Left lung (tissue), 4 donors: ENCODE measurements at regions not wholly inside any gene's neighbourhood (a gene's known extent, or its start where the extent isn't known, plus 50 kb on each side); places are given as distances from the start of the nearest gene placed in this dataset.

Source experiments
- ATAC-seq: fragments of 200-7000 bp; cut with Tn5 transposase; one replicate; pipeline ENCODE4 v1.9.1; 2020; ENCODE audit warnings: moderate library complexity
- DNase-seq, 4 donors: peaks; one replicate each; pipeline ENCODE4 v3.0.0-alpha.2; 2013 to 2020
- H3K27ac ChIP-seq, 2 donors: fragments of 200-600 bp; sonication (generic) in 1 of 2; one replicate each; pipeline versions ENCODE4 v1.5.0 to v1.8.0; 2020 to 2021
- H3K27me3 ChIP-seq, 2 donors: fragments of 200-600 bp; sonication (generic) in 1 of 2; one replicate each; pipeline versions ENCODE4 v1.5.0 to v1.8.0; 2020 to 2021
- H3K36me3 ChIP-seq, 2 donors: fragments of 200-600 bp; sonication (generic) in 1 of 2; one replicate each; pipeline versions ENCODE4 v1.5.0 to v1.8.0; 2020 to 2021
- H3K4me1 ChIP-seq, 2 donors: fragments of 200-600 bp; one replicate each; pipeline ENCODE4 v1.8.0; 2021
- H3K4me3 ChIP-seq, 2 donors: fragments of 200-600 bp; sonication (generic) in 1 of 2; one replicate each; pipeline versions ENCODE4 v1.5.0 to v1.8.0; 2020 to 2021; ENCODE audit warnings: mild to moderate bottlenecking in 1 of 2
- H3K9me3 ChIP-seq, 2 donors: fragments of 200-600 bp; sonication (generic) in 1 of 2; one replicate each; pipeline versions ENCODE4 v1.5.0 to v1.8.0; 2020 to 2021
- intact Hi-C, 2 donors: fragments of 100-400 bp; cut with DNase I; formaldehyde crosslinking; loops; one replicate each; pipeline versions ENCODE4 v1.11.2 to v1.14.2; 2022
- TF ChIP-seq, protein P1 (sequence below), 2 donors: fragments of 200-600 bp; sonication (generic) in 1 of 2; IDR thresholded peaks; one replicate each; pipeline versions ENCODE4 v1.5.0 to v1.8.0; 2021; ENCODE audit warnings: antibody characterized with exemption in 2 of 2
- donor health status: DM: no; HTN: yes; CAD: no.
- donor health status: DM: no; HTN: no; CAD: no.

- H3K9me3 ChIP-seq, result no peaks in the 10 kb centered on the region
- H3K27ac ChIP-seq, result no peak overlapping the region
- no peaks in the 10 kb centered on the region for H3K4me1 ChIP-seq
- TF ChIP-seq, protein P1, sequence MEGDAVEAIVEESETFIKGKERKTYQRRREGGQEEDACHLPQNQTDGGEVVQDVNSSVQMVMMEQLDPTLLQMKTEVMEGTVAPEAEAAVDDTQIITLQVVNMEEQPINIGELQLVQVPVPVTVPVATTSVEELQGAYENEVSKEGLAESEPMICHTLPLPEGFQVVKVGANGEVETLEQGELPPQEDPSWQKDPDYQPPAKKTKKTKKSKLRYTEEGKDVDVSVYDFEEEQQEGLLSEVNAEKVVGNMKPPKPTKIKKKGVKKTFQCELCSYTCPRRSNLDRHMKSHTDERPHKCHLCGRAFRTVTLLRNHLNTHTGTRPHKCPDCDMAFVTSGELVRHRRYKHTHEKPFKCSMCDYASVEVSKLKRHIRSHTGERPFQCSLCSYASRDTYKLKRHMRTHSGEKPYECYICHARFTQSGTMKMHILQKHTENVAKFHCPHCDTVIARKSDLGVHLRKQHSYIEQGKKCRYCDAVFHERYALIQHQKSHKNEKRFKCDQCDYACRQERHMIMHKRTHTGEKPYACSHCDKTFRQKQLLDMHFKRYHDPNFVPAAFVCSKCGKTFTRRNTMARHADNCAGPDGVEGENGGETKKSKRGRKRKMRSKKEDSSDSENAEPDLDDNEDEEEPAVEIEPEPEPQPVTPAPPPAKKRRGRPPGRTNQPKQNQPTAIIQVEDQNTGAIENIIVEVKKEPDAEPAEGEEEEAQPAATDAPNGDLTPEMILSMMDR (IDR thresholded peaks at IDR 0.05), result no peak
- no peak for DNase-seq
- no peak overlapping the region for H3K4me3 ChIP-seq
- peaks cover 0 to 5% of the 10 kb centered on the region in 2 donors for H3K27me3 ChIP-seq
- H3K36me3 ChIP-seq, result no peaks in the 10 kb centered on the region
- intact Hi-C loops, result no loop called here
- ATAC-seq, result no peak
Measured at GRCh38 chr7:21326241-21326640, 101.6 kb upstream of the SP4 start.

DNA sequence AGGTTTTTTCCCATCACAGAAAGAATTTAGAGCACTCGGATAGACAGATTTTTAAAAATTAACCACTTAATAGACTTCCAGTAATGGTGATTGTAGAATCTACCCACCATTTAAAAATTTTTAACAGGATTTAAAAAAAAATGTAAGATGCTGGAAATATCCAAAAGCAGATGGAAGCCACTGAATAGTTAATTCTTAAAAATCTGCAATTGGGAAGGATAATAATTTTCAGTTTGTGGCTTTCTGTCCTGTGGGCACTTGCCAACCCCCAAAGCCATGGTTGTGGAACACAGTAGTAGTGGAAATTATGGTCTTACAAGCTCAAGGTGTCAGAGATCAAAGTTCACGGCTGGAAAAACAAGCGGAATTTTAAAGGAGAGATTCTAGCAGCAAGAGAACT is 101.0 kb upstream of the SP4 start:
- ATAC-seq (no peak), DNase-seq (no peak)
- Histone ChIP-seq H3K27me3 (peaks cover 0 to 5% of the 10 kb centered on the region in 2 donors), H3K27ac (no peak overlapping the region), H3K4me3 (no peak overlapping the region), H3K9me3 (no peaks in the 10 kb centered on the region), H3K4me1 (no peaks in the 10 kb centered on the region), H3K36me3 (no peaks in the 10 kb centered on the region)
- intact Hi-C loops, result no loop called here
- TF ChIP-seq, protein P1 (IDR thresholded peaks at IDR 0.05), result no peak

- Histone ChIP-seq H3K9me3 (no peaks in the 10 kb centered on the region), H3K4me1 (no peaks in the 10 kb centered on the region), H3K27ac (no peak overlapping the region), H3K4me3 (no peak overlapping the region), H3K36me3 (no peaks in the 10 kb centered on the region), H3K27me3 (peaks cover 0 to 5% of the 10 kb centered on the region in 2 donors)
- intact Hi-C loops, result no loop called here
- no peak for ATAC-seq
- no peak for DNase-seq
- TF ChIP-seq, protein P1 (IDR thresholded peaks at IDR 0.05), result no peak
Measured at GRCh38 chr7:21327422-21328409, 100.2 kb upstream of the SP4 start.

DNA sequence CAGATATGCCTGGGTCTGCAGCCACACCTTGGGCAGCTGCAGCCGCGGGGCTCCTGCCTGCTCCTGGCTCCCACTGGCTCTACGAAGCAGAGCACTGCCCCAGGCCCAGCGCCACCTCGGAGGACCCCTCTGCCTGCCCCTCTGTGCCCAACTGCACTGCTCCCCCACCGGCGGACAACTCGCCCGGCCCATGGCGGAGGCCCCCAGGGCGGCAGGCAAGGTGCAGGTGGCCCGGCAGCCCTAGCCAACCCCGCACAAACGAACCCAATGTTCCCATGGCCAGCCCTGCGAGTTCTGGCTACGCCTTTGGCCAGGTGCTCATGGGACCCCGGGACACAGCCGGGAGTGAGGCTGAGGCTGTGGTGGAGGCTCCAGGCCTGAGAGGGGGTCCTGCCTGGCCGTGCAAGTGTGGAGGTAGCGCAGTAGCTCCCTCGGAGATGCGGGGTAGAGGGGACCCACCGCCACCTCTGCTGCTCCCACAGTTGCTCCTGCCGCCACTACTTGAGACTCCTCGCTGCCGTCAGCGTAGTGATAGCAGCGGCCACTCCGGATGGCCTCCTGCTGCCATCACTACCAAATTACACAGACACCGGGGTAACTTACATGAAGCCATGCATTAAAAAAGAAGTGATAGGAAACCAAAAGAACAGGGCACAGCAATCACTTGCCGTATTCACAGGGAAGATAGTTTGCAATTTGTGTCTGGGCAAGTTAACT is 97.3 kb upstream of the SP4 start:
- no peak overlapping the region for H3K27ac ChIP-seq
- no peaks in the 10 kb centered on the region for H3K4me1 ChIP-seq
- H3K36me3 ChIP-seq, result no peaks in the 10 kb centered on the region
- ATAC-seq, result no peak
- peak in 1 of 4 donors; percentile 66 for DNase-seq
- H3K27me3 ChIP-seq, result peaks cover 0 to 5% of the 10 kb centered on the region in 2 donors
- TF ChIP-seq, protein P1 (IDR thresholded peaks at IDR 0.05), result no peak
- intact Hi-C loops, result no loop called here
- no peak overlapping the region for H3K4me3 ChIP-seq
- H3K9me3 ChIP-seq, result no peaks in the 10 kb centered on the region

- Histone ChIP-seq H3K4me1 (no peaks in the 10 kb centered on the region), H3K27me3 (peaks cover 0 to 5% of the 10 kb centered on the region in 2 donors), H3K36me3 (no peaks in the 10 kb centered on the region), H3K9me3 (no peaks in the 10 kb centered on the region), H3K4me3 (no peak overlapping the region), H3K27ac (no peak overlapping the region)
- intact Hi-C loops, result no loop called here
- ATAC-seq (no peak), DNase-seq (no peak)
- TF ChIP-seq, protein P1 (IDR thresholded peaks at IDR 0.05), result no peak
Measured at GRCh38 chr7:21334906-21335305, 93.0 kb upstream of the SP4 start.
